Adrenal gland (tissue), 9 donors: ENCODE measurements at regions not wholly inside any gene's neighbourhood (a gene's known extent, or its start where the extent isn't known, plus 50 kb on each side); places are given as distances from the start of the nearest gene placed in this dataset.

Experiments used
- DNase-seq, 7 donors: peaks; one replicate each; pipeline ENCODE4 v3.0.0-alpha.2; 2019 to 2020
- H3K27ac ChIP-seq, 5 donors: fragments of 200-600 bp; sonication (generic) in 4 of 5; 1 replicate in 3 of 5; 2 replicates in 2 of 5; pipeline versions ENCODE4 v1.5.1 to v1.8.0; 2016 to 2020; ENCODE audit warnings: mild to moderate bottlenecking in 1 of 5
- H3K27me3 ChIP-seq: fragments of 200-600 bp; 2 replicates; pipeline ENCODE4 v1.8.0; 2021
- H3K36me3 ChIP-seq, 2 donors: fragments of 200-600 bp; replicated peaks in 1 of 2; 1 replicate in 1 of 2; 2 replicates in 1 of 2; pipeline versions ENCODE4 v1.5.1 to v1.8.0; 2018 to 2022
- H3K4me1 ChIP-seq, 2 donors: fragments of 200-600 bp; replicated peaks in 1 of 2; 1 replicate in 1 of 2; 2 replicates in 1 of 2; pipeline versions ENCODE4 v1.5.1 to v1.8.0; 2018 to 2021
- H3K4me3 ChIP-seq, 4 donors: fragments of 200-600 bp; sonication (generic) in 3 of 4; one replicate each; pipeline ENCODE4 v1.5.1; 2016 to 2018
- H3K9me3 ChIP-seq, 3 donors: fragments of 200-600 bp; sonication (generic) in 1 of 3; replicated peaks in 1 of 3; 1 replicate in 2 of 3; 2 replicates in 1 of 3; pipeline versions ENCODE4 v1.5.1 to v1.8.0; 2016 to 2021
- CTCF ChIP-seq, 6 experiments: fragments of 450-650 bp in 4 of 6; fragments of 200-600 bp in 2 of 6; sonication (generic) in 1 of 6; IDR thresholded peaks; 1 replicate in 5 of 6; 2 replicates in 1 of 6; pipeline versions ENCODE4 v1.5.1 to v1.8.0; 2016 to 2021; ENCODE audit warnings: antibody characterized with exemption in 6 of 6, mild to moderate bottlenecking in 2 of 6, moderate library complexity in 1 of 6
- POLR2A ChIP-seq, 2 donors: fragments of 450-650 bp; IDR thresholded peaks; one replicate each; pipeline ENCODE4 v1.6.1; 2017; ENCODE audit warnings: antibody characterized with exemption in 2 of 2, mild to moderate bottlenecking in 2 of 2, moderate library complexity in 1 of 2
- WGBS, 4 donors: extraction: QIAGEN DNeasy Blood & Tissue Kit in 2 of 4; methylation state at CpG; one replicate each; pipeline versions ENCODE4 v1.1.5 to v1.1.7; 2013 to 2017; 5-methylcytosine and 5-hydroxymethylcytosine counted together
- intact Hi-C, 2 donors: fragments of 100-400 bp; cut with DNase I; formaldehyde crosslinking; loops; one replicate each; pipeline versions ENCODE4 v1.14.1 to v1.15.0; 2022 to 2023
- donor health status: healthy with polysubstance abuse.
- donor health status: Bipolar disorder and iron deficiency.
- donor health status: DM: yes; HTN: yes; CAD: no.
- donor health status: DM: no; HTN: no; CAD: no.
- donor health status: DM: no; HTN: no; CAD: no.

- intact Hi-C loops = no loop called here
- H3K36me3 ChIP-seq = no peaks in the 10 kb centered on the region
- DNase-seq = no peak
- no peaks in the 10 kb centered on the region for H3K4me1 ChIP-seq
- H3K9me3 ChIP-seq = no peaks in the 10 kb centered on the region
- 54 to 89% (median 63%) methylated on average over 4 to 5 of the region's 5 CpGs for WGBS, 4 donors
- H3K27me3 ChIP-seq = no peaks in the 10 kb centered on the region
- TF ChIP-seq CTCF (IDR thresholded peaks at IDR 0.05) (no peak), POLR2A (IDR thresholded peaks at IDR 0.05) (no peak)
- H3K4me3 ChIP-seq = no peak overlapping the region
- H3K27ac ChIP-seq = no peak overlapping the region
These were observed 1050.0 kb downstream of the ADGRL3 start for GRCh38 chr4:62250100-62250499.

GRCh38 chr4:62243895-62244294 lies 1043.8 kb downstream of the ADGRL3 start:
- intact Hi-C loops = no loop called here
- 85 to 92% (median 88%) methylated on average over 1 of the region's 1 CpG for WGBS, 4 donors

GRCh38 chr4:62235911-62236310 lies 1035.8 kb downstream of the ADGRL3 start:
- Histone ChIP-seq H3K4me1 (no peaks in the 10 kb centered on the region), H3K36me3 (no peaks in the 10 kb centered on the region), H3K4me3 (no peak overlapping the region), H3K27ac (no peak overlapping the region), H3K27me3 (no peaks in the 10 kb centered on the region), H3K9me3 (no peaks in the 10 kb centered on the region)
- 56 to 72% (median 61%) methylated on average over 4 of the region's 4 CpGs for WGBS, 4 donors
- DNase-seq = no peak
- TF ChIP-seq CTCF (IDR thresholded peaks at IDR 0.05) (no peak), POLR2A (IDR thresholded peaks at IDR 0.05) (no peak)
- intact Hi-C loops = no loop called here

More at GRCh38 chr4:62243895-62244294, 1043.8 kb downstream of the ADGRL3 start:
- H3K27me3 ChIP-seq = no peaks in the 10 kb centered on the region
- H3K4me3 ChIP-seq = no peak overlapping the region
- no peaks in the 10 kb centered on the region for H3K36me3 ChIP-seq
- TF ChIP-seq CTCF (IDR thresholded peaks at IDR 0.05) (no peak), POLR2A (IDR thresholded peaks at IDR 0.05) (no peak)
- H3K27ac ChIP-seq = no peak overlapping the region
- no peaks in the 10 kb centered on the region for H3K9me3 ChIP-seq
- no peaks in the 10 kb centered on the region for H3K4me1 ChIP-seq
- no peak for DNase-seq

GRCh38 chr4:62232814-62233213 lies 1032.7 kb downstream of the ADGRL3 start:
- 41 to 66% (median 64%) methylated on average over 3 of the region's 3 CpGs for WGBS, 4 donors
- H3K36me3 ChIP-seq = no peaks in the 10 kb centered on the region
- DNase-seq = no peak
- H3K9me3 ChIP-seq = no peaks in the 10 kb centered on the region
- TF ChIP-seq POLR2A (IDR thresholded peaks at IDR 0.05) = no peak
- no peak for TF ChIP-seq CTCF (IDR thresholded peaks at IDR 0.05)
- no peaks in the 10 kb centered on the region for H3K4me1 ChIP-seq
- no peak overlapping the region for H3K4me3 ChIP-seq
- H3K27me3 ChIP-seq = no peaks in the 10 kb centered on the region
- intact Hi-C loops = no loop called here
- no peak overlapping the region for H3K27ac ChIP-seq
